ENCODE measurements at regions not wholly inside any gene's neighbourhood (a gene's known extent, or its start where the extent isn't known, plus 50 kb on each side); places are given as distances from the start of the nearest gene placed in this dataset.

- no peaks in the 10 kb centered on the region for H3K4me1 ChIP-seq (ENCODE audit: control insufficient read depth in 2 of 2, insufficient read depth in 2 of 2, low read length in 1 of 2)
- H3K27ac ChIP-seq (ENCODE audit: low read depth in 2 of 2, low read length in 1 of 2): no peak overlapping the region
- H3K27me3 ChIP-seq (ENCODE audit: control insufficient read depth in 1 of 2, insufficient read depth in 2 of 2, low read length in 2 of 2): no peaks in the 10 kb centered on the region
- H3K9me3 ChIP-seq (ENCODE audit: control insufficient read depth in 2 of 2, insufficient read depth in 1 of 2, low read depth in 1 of 2, low read length in 1 of 2): no peaks in the 10 kb centered on the region
- no peaks in the 10 kb centered on the region for H3K36me3 ChIP-seq (ENCODE audit: control insufficient read depth in 2 of 2, insufficient read depth in 2 of 2, low read length in 1 of 2)
- H3K4me3 ChIP-seq (ENCODE audit: low read depth in 1 of 2, low read length in 2 of 2): no peak overlapping the region
- 62 to 89% methylated on average over 1 of the region's 1 CpG for WGBS, 2 donors
Measured at GRCh38 chr5:87868792-87869191, 399.9 kb downstream of the TMEM161B start.

DNA sequence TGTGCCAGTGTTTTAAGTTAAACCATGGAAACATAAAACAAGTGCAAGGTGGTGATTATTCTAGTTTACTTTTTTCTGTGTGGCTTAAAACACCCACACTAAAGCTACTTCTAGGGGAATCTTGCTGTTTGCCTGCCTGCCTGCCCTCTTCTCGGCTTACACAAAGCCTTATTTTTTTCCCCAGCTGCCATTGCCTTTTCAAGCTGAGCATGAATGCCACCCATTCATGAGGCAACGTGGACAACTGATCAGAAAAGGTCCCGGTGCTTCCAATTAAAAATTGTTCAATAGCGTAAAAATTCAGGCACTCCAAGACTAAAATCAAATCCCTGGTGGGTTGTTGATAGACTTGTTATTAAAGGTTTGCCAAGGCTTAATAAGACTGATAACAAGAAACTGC, 401.4 kb downstream of the TMEM161B start:
- no peaks in the 10 kb centered on the region for H3K27me3 ChIP-seq (ENCODE audit: control insufficient read depth in 1 of 2, insufficient read depth in 2 of 2, low read length in 2 of 2)
- 48 to 50% methylated on average over 4 of the region's 4 CpGs for WGBS, 2 donors
- H3K9me3 ChIP-seq (ENCODE audit: control insufficient read depth in 2 of 2, insufficient read depth in 1 of 2, low read depth in 1 of 2, low read length in 1 of 2): no peaks in the 10 kb centered on the region
- H3K4me3 ChIP-seq (ENCODE audit: low read depth in 1 of 2, low read length in 2 of 2): no peak overlapping the region
- H3K4me1 ChIP-seq (ENCODE audit: control insufficient read depth in 2 of 2, insufficient read depth in 2 of 2, low read length in 1 of 2): no peaks in the 10 kb centered on the region
- H3K36me3 ChIP-seq (ENCODE audit: control insufficient read depth in 2 of 2, insufficient read depth in 2 of 2, low read length in 1 of 2): no peaks in the 10 kb centered on the region
- no peak overlapping the region for H3K27ac ChIP-seq (ENCODE audit: low read depth in 2 of 2, low read length in 1 of 2)

DNA sequence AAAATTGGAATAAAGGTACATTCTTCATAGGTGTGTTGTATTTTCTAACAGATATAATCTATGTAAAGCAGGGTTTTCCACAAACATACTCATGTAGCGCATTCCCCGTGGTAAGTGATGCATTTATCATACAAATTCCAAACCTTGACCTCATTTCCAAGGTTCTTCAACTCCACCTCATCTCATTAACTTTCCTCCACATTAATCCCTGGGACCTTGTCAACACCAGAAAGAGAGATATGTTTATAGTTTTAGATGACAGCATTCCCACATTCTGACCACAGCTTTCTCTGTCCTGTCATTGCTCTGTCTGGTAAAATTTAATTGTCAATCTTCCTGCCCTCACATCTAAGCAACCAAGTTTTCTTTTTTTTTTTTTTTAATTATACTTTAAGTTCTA, 415.1 kb downstream of the TMEM161B start:
- peaks cover 0 to 2% of the 10 kb centered on the region in 2 donors for H3K9me3 ChIP-seq (ENCODE audit: control insufficient read depth in 2 of 2, insufficient read depth in 1 of 2, low read depth in 1 of 2, low read length in 1 of 2)
- 81 to 82% methylated on average over 2 of the region's 2 CpGs for WGBS, 2 donors
- no peak overlapping the region for H3K27ac ChIP-seq (ENCODE audit: low read depth in 2 of 2, low read length in 1 of 2)
- H3K4me3 ChIP-seq (ENCODE audit: low read depth in 1 of 2, low read length in 2 of 2): no peak overlapping the region
- no peaks in the 10 kb centered on the region for H3K4me1 ChIP-seq (ENCODE audit: control insufficient read depth in 2 of 2, insufficient read depth in 2 of 2, low read length in 1 of 2)
- H3K27me3 ChIP-seq (ENCODE audit: control insufficient read depth in 1 of 2, insufficient read depth in 2 of 2, low read length in 2 of 2): no peaks in the 10 kb centered on the region
- no peaks in the 10 kb centered on the region for H3K36me3 ChIP-seq (ENCODE audit: control insufficient read depth in 2 of 2, insufficient read depth in 2 of 2, low read length in 1 of 2)

GRCh38 chr5:87851603-87852002, 417.0 kb downstream of the TMEM161B start:
- H3K27me3 ChIP-seq (ENCODE audit: control insufficient read depth in 1 of 2, insufficient read depth in 2 of 2, low read length in 2 of 2): no peaks in the 10 kb centered on the region
- no peaks in the 10 kb centered on the region for H3K4me1 ChIP-seq (ENCODE audit: control insufficient read depth in 2 of 2, insufficient read depth in 2 of 2, low read length in 1 of 2)
- no peaks in the 10 kb centered on the region for H3K36me3 ChIP-seq (ENCODE audit: control insufficient read depth in 2 of 2, insufficient read depth in 2 of 2, low read length in 1 of 2)
- H3K27ac ChIP-seq (ENCODE audit: low read depth in 2 of 2, low read length in 1 of 2): no peak overlapping the region
- H3K9me3 ChIP-seq (ENCODE audit: control insufficient read depth in 2 of 2, insufficient read depth in 1 of 2, low read depth in 1 of 2, low read length in 1 of 2): peaks cover 0 to 2% of the 10 kb centered on the region in 2 donors
- no peak overlapping the region for H3K4me3 ChIP-seq (ENCODE audit: low read depth in 1 of 2, low read length in 2 of 2)

- no peaks in the 10 kb centered on the region for H3K9me3 ChIP-seq (ENCODE audit: control insufficient read depth in 2 of 2, insufficient read depth in 1 of 2, low read depth in 1 of 2, low read length in 1 of 2)
Measured at GRCh38 chr5:87850843-87851242, 417.8 kb downstream of the TMEM161B start.

GRCh38 chr5:87845734-87846133, 422.9 kb downstream of the TMEM161B start:
- H3K36me3 ChIP-seq (ENCODE audit: control insufficient read depth in 2 of 2, insufficient read depth in 2 of 2, low read length in 1 of 2): no peaks in the 10 kb centered on the region
- no peak overlapping the region for H3K27ac ChIP-seq (ENCODE audit: low read depth in 2 of 2, low read length in 1 of 2)
- WGBS, 2 donors: 41 to 43% methylated on average over 2 of the region's 2 CpGs
- H3K9me3 ChIP-seq (ENCODE audit: control insufficient read depth in 2 of 2, insufficient read depth in 1 of 2, low read depth in 1 of 2, low read length in 1 of 2): peaks cover 3 to 9% of the 10 kb centered on the region in 2 donors
- H3K4me3 ChIP-seq (ENCODE audit: low read depth in 1 of 2, low read length in 2 of 2): no peak overlapping the region
- no peaks in the 10 kb centered on the region for H3K27me3 ChIP-seq (ENCODE audit: control insufficient read depth in 1 of 2, insufficient read depth in 2 of 2, low read length in 2 of 2)
- H3K4me1 ChIP-seq (ENCODE audit: control insufficient read depth in 2 of 2, insufficient read depth in 2 of 2, low read length in 1 of 2): no peaks in the 10 kb centered on the region

More at GRCh38 chr5:87850843-87851242, 417.8 kb downstream of the TMEM161B start:
- Histone ChIP-seq H3K27ac (ENCODE audit: low read depth in 2 of 2, low read length in 1 of 2) (no peak overlapping the region), H3K4me3 (ENCODE audit: low read depth in 1 of 2, low read length in 2 of 2) (no peak overlapping the region), H3K36me3 (ENCODE audit: control insufficient read depth in 2 of 2, insufficient read depth in 2 of 2, low read length in 1 of 2) (no peaks in the 10 kb centered on the region), H3K27me3 (ENCODE audit: control insufficient read depth in 1 of 2, insufficient read depth in 2 of 2, low read length in 2 of 2) (no peaks in the 10 kb centered on the region), H3K4me1 (ENCODE audit: control insufficient read depth in 2 of 2, insufficient read depth in 2 of 2, low read length in 1 of 2) (no peaks in the 10 kb centered on the region)
- WGBS, 2 donors: 73 to 83% methylated on average over 3 of the region's 3 CpGs

- peaks cover 5 to 13% of the 10 kb centered on the region in 2 donors for H3K9me3 ChIP-seq (ENCODE audit: control insufficient read depth in 2 of 2, insufficient read depth in 1 of 2, low read depth in 1 of 2, low read length in 1 of 2)
- H3K4me3 ChIP-seq (ENCODE audit: low read depth in 1 of 2, low read length in 2 of 2): no peak overlapping the region
- H3K36me3 ChIP-seq (ENCODE audit: control insufficient read depth in 2 of 2, insufficient read depth in 2 of 2, low read length in 1 of 2): no peaks in the 10 kb centered on the region
- no peaks in the 10 kb centered on the region for H3K4me1 ChIP-seq (ENCODE audit: control insufficient read depth in 2 of 2, insufficient read depth in 2 of 2, low read length in 1 of 2)
- H3K27ac ChIP-seq (ENCODE audit: low read depth in 2 of 2, low read length in 1 of 2): no peak overlapping the region
- 64 to 67% methylated on average over 4 of the region's 4 CpGs for WGBS, 2 donors
- H3K27me3 ChIP-seq (ENCODE audit: control insufficient read depth in 1 of 2, insufficient read depth in 2 of 2, low read length in 2 of 2): no peaks in the 10 kb centered on the region
Measured at GRCh38 chr5:87844866-87845265, 423.8 kb downstream of the TMEM161B start.

DNA sequence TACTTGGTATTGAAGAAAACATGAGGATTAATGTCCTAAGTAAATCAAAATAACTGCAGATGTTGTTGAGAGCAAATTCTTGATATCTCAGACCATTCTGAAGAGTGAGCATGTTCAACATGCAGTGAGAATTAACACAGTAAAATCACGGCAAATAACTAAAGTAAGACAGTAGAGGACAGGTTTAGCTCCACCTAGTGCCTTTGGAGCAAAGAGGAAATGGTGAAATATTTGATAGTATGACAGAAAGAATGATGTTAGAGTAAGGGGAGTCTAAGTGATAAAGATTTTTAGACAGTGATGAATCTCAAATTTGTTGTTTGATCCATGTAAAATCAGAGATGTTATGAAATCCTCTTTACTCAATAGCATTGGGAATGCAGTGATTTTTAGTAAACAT, 424.2 kb downstream of the TMEM161B start:
- 78 to 85% methylated on average over 1 of the region's 1 CpG for WGBS, 2 donors
- H3K36me3 ChIP-seq (ENCODE audit: control insufficient read depth in 2 of 2, insufficient read depth in 2 of 2, low read length in 1 of 2): no peaks in the 10 kb centered on the region
- H3K4me1 ChIP-seq (ENCODE audit: control insufficient read depth in 2 of 2, insufficient read depth in 2 of 2, low read length in 1 of 2): no peaks in the 10 kb centered on the region
- H3K27ac ChIP-seq (ENCODE audit: low read depth in 2 of 2, low read length in 1 of 2): no peak overlapping the region
- no peak overlapping the region for H3K4me3 ChIP-seq (ENCODE audit: low read depth in 1 of 2, low read length in 2 of 2)
- no peaks in the 10 kb centered on the region for H3K27me3 ChIP-seq (ENCODE audit: control insufficient read depth in 1 of 2, insufficient read depth in 2 of 2, low read length in 2 of 2)
- peaks cover 5 to 13% of the 10 kb centered on the region in 2 donors for H3K9me3 ChIP-seq (ENCODE audit: control insufficient read depth in 2 of 2, insufficient read depth in 1 of 2, low read depth in 1 of 2, low read length in 1 of 2)

DNA sequence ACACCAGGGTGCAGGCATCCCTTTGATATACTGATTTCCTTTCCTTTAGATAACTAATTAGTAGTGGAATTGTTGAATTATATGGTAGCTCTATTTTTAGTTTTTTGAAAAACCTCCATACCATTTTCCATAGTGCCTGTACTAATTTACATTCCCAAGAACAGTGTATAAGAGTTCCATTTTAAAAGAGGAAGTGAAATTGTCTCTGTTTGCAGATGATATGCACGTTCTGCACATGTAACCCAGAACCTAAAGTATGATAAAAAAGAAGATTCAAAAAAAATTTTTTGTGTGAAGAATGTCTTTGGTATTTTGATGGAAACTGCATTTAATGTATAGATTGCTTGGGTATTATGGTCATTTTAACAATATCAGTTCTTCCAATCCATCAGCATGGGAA, 424.0 kb upstream of the CCNH start:
- 53 to 63% methylated on average over 1 of the region's 1 CpG for WGBS, 2 donors

DNA sequence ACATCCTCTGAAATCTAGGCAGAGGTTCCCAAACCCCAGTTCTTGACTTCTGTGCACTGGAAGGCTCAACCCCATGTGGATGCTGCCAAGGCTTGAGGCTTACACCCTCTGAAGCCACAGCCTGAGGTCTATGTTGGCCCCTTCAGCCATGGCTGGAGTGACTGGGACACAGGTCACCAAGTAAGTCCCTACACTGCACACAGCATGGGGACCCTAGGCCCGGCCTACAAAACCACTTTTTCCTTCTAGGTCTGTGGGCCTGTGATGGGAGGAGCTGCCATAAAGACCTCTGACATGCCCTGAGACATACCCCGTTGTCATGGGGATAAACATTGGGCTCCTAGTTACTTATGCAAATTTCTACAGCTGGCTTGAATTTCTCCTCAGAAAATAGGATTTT, 418.8 kb upstream of the CCNH start:
- H3K4me1 ChIP-seq (ENCODE audit: control insufficient read depth in 2 of 2, insufficient read depth in 2 of 2, low read length in 1 of 2): no peaks in the 10 kb centered on the region
- 72 to 74% methylated on average over 2 of the region's 2 CpGs for WGBS, 2 donors
- no peak overlapping the region for H3K4me3 ChIP-seq (ENCODE audit: low read depth in 1 of 2, low read length in 2 of 2)
- no peaks in the 10 kb centered on the region for H3K36me3 ChIP-seq (ENCODE audit: control insufficient read depth in 2 of 2, insufficient read depth in 2 of 2, low read length in 1 of 2)
- H3K27ac ChIP-seq (ENCODE audit: low read depth in 2 of 2, low read length in 1 of 2): no peak overlapping the region
- no peaks in the 10 kb centered on the region for H3K27me3 ChIP-seq (ENCODE audit: control insufficient read depth in 1 of 2, insufficient read depth in 2 of 2, low read length in 2 of 2)
- H3K9me3 ChIP-seq (ENCODE audit: control insufficient read depth in 2 of 2, insufficient read depth in 1 of 2, low read depth in 1 of 2, low read length in 1 of 2): peaks cover 0 to 3% of the 10 kb centered on the region in 2 donors

More for the DNA sequence above, 424.0 kb upstream of the CCNH start:
- Histone ChIP-seq H3K36me3 (ENCODE audit: control insufficient read depth in 2 of 2, insufficient read depth in 2 of 2, low read length in 1 of 2) (no peaks in the 10 kb centered on the region), H3K27ac (ENCODE audit: low read depth in 2 of 2, low read length in 1 of 2) (no peak overlapping the region), H3K4me3 (ENCODE audit: low read depth in 1 of 2, low read length in 2 of 2) (no peak overlapping the region), H3K27me3 (ENCODE audit: control insufficient read depth in 1 of 2, insufficient read depth in 2 of 2, low read length in 2 of 2) (no peaks in the 10 kb centered on the region), H3K9me3 (ENCODE audit: control insufficient read depth in 2 of 2, insufficient read depth in 1 of 2, low read depth in 1 of 2, low read length in 1 of 2) (peaks cover 5 to 13% of the 10 kb centered on the region in 2 donors), H3K4me1 (ENCODE audit: control insufficient read depth in 2 of 2, insufficient read depth in 2 of 2, low read length in 1 of 2) (no peaks in the 10 kb centered on the region)
